Caco-2 (cell line): ENCODE measurements at regions not wholly inside any gene's neighbourhood (a gene's known extent, or its start where the extent isn't known, plus 50 kb on each side); places are given as distances from the start of the nearest gene placed in this dataset.
A peak's percentile ranks its signal among the peaks of the same experiment; 100 is the strongest.

ENCODE experiments used
- BruUV-seq: library from RNA; stranded (reverse); fragments of 400-500 nt; replicated peaks from 2 replicates; lab custom pipeline; 2021; lab: Mats Ljungman, UMichigan
- CTCF ChIA-PET: fragments of 300-600 bp; sonication (Branson Sonifier 250); formaldehyde crosslinking; loops from one replicate; lab custom pipeline; 2022; ENCODE audit warnings: antibody characterized with exemption; lab: Charles Lee
- POLR2A ChIA-PET: fragments of 300-600 bp; sonication (Branson Sonifier 250); formaldehyde crosslinking; loops from one replicate; lab custom pipeline; 2022; ENCODE audit warnings: antibody characterized with exemption; lab: Charles Lee
- DNase-seq, 2 experiments: peaks; one replicate each; pipeline versions ENCODE4 v3.0.0 to v3.0.0-alpha.2; 2020 to 2022
- H3K27me3 ChIP-seq: replicated peaks from 2 replicates; pipeline ENCODE4 v1.6.0; 2011; ENCODE audit warnings: low read length; ENCODE audit not compliant: control insufficient read depth, insufficient read depth
- H3K36me3 ChIP-seq: 2 replicates; pipeline ENCODE4 v1.5.1; 2011; ENCODE audit warnings: low read length; ENCODE audit not compliant: control insufficient read depth, insufficient read depth
- H3K4me1 ChIP-seq: fragments of 250-450 bp; sonication (Bioruptor Pico); 2 replicates; pipeline ENCODE4 v1.5.1; 2020; ENCODE audit warnings: mild to moderate bottlenecking
- H3K4me3 ChIP-seq: 2 replicates; pipeline ENCODE4 v1.5.1; 2011; ENCODE audit warnings: low read depth, mild to moderate bottlenecking, control low read depth, low read length
- H3K9me3 ChIP-seq: fragments of 250-450 bp; sonication (Bioruptor Pico); 2 replicates; pipeline ENCODE4 v1.5.1; 2020; ENCODE audit warnings: mild to moderate bottlenecking, moderate library complexity
- H3K27ac Mint-ChIP-seq: one replicate; pipeline ENCODE4 v1.8.0; 2022; ENCODE audit warnings: mixed read lengths; ENCODE audit not compliant: unreplicated experiment
- H3K27me3 Mint-ChIP-seq: one replicate; pipeline ENCODE4 v1.8.0; 2022; ENCODE audit warnings: mixed read lengths; ENCODE audit not compliant: insufficient read depth, unreplicated experiment
- H3K36me3 Mint-ChIP-seq: one replicate; pipeline ENCODE4 v1.8.0; 2022; ENCODE audit warnings: mild to moderate bottlenecking, mixed read lengths; ENCODE audit not compliant: insufficient read depth, unreplicated experiment
- H3K4me1 Mint-ChIP-seq: one replicate; pipeline ENCODE4 v1.8.0; 2022; ENCODE audit warnings: low read depth, mixed read lengths; ENCODE audit not compliant: unreplicated experiment
- H3K4me3 Mint-ChIP-seq: one replicate; pipeline ENCODE4 v1.8.0; 2022; ENCODE audit warnings: mild to moderate bottlenecking, moderate library complexity, mixed read lengths; ENCODE audit not compliant: unreplicated experiment
- H3K9me3 Mint-ChIP-seq: one replicate; pipeline ENCODE4 v1.8.0; 2022; ENCODE audit warnings: mixed read lengths; ENCODE audit not compliant: unreplicated experiment
- CTCF ChIP-seq, 2 experiments: fragments of 200-600 bp in 1 of 2; IDR thresholded peaks; 1 replicate in 1 of 2; 2 replicates in 1 of 2; pipeline versions ENCODE4 v1.5.1 to v1.8.0; 2011 to 2022; ENCODE audit warnings: antibody characterized with exemption in 1 of 2, control low read depth in 1 of 2, inconsistent platforms in 1 of 2, low read depth in 1 of 2, low read length in 1 of 2, mild to moderate bottlenecking in 1 of 2, moderate library complexity in 1 of 2; ENCODE audit not compliant: insufficient read depth in 1 of 2, severe bottlenecking in 1 of 2, unreplicated experiment in 1 of 2
- intact Hi-C: fragments of 100-400 bp; cut with micrococcal nuclease; formaldehyde crosslinking; loops from one replicate; pipeline ENCODE4 v1.10.0; 2022; ENCODE audit not compliant: unreplicated experiment

DNA sequence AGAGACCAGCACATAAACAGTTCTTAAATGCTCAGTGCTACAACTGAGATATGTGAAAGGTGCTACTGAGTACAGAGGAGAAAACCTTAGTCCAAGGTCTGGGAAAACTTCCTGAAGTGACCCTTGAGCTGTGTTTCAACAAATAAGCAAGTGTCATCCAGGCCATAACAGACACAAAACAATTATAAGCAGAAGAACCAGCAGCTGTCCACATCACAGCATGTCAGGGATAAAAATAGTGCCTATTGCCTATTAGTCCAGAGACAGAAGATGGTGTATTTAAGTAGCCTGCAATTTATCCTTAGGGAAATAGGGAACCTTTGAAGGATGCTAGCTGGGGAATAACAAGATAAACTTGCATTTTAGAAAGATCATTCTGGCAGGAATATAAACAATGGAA lies 237.8 kb downstream of the SPTSSA start:
- Histone ChIP-seq H3K36me3 (no peaks in the 10 kb centered on the region), H3K4me3 (no peak overlapping the region), H3K4me1 (peaks cover 62% of the 10 kb centered on the region), H3K9me3 (no peaks in the 10 kb centered on the region; the same call in 1 of the 2 replicates), H3K27me3 (no peaks in the 10 kb centered on the region)
- no peak overlapping the region for H3K4me3 Mint-ChIP-seq
- peaks cover 54% of the 10 kb centered on the region for H3K4me1 Mint-ChIP-seq
- TF ChIP-seq CTCF (IDR thresholded peaks at IDR 0.05; ENCODE audit: insufficient read depth in 1 of 2, low read depth in 1 of 2, low read length in 1 of 2, severe bottlenecking in 1 of 2, unreplicated experiment in 1 of 2): no peak
- H3K36me3 Mint-ChIP-seq: peaks cover 5% of the 10 kb centered on the region
- POLR2A ChIA-PET: no interaction called here
- no peak for DNase-seq
- H3K9me3 Mint-ChIP-seq: peaks cover 10% of the 10 kb centered on the region
- intact Hi-C loops: loop anchor here (10.0 kb wide), 1 partner anchor 159 kb away; no protein-coding TSS in a partner anchor
- peak overlapping the region; percentile 90 for H3K27ac Mint-ChIP-seq
- no peaks in the 10 kb centered on the region for H3K27me3 Mint-ChIP-seq
- BruUV-seq: no TSS peak
- CTCF ChIA-PET: interaction anchor here (1.3 kb wide), 1 partner anchor 126 kb away, joined by 4 read pairs; no protein-coding TSS in a partner anchor

GRCh38 chr14:34223373-34224148 lies 238.5 kb downstream of the SPTSSA start:
- Mint-ChIP-seq H3K9me3 (peaks cover 10% of the 10 kb centered on the region), H3K36me3 (peaks cover 5% of the 10 kb centered on the region), H3K4me1 (peaks cover 53% of the 10 kb centered on the region), H3K27ac (peak overlapping the region; percentile 90), H3K4me3 (peak overlapping the region; percentile 34), H3K27me3 (no peaks in the 10 kb centered on the region)
- H3K4me1 ChIP-seq: peaks cover 57% of the 10 kb centered on the region
- H3K9me3 ChIP-seq: no peaks in the 10 kb centered on the region; the same call in 1 of the 2 replicates
- ChIA-PET CTCF (interaction anchor here (1.3 kb wide), 1 partner anchor 125 kb away, joined by 4 read pairs; no protein-coding TSS in a partner anchor), POLR2A (no interaction called here)
- no TSS peak for BruUV-seq
- peak; percentile 66 to 75 for DNase-seq
- no peaks in the 10 kb centered on the region for H3K36me3 ChIP-seq
- H3K4me3 ChIP-seq: no peak overlapping the region
- no peaks in the 10 kb centered on the region for H3K27me3 ChIP-seq
- intact Hi-C loops: loop anchor here (1.0 to 10.0 kb wide), 2 partner anchors 120 to 159 kb away; no protein-coding TSS in a partner anchor
- TF ChIP-seq CTCF (IDR thresholded peaks at IDR 0.05; ENCODE audit: insufficient read depth in 1 of 2, low read depth in 1 of 2, low read length in 1 of 2, severe bottlenecking in 1 of 2, unreplicated experiment in 1 of 2): no peak

DNA sequence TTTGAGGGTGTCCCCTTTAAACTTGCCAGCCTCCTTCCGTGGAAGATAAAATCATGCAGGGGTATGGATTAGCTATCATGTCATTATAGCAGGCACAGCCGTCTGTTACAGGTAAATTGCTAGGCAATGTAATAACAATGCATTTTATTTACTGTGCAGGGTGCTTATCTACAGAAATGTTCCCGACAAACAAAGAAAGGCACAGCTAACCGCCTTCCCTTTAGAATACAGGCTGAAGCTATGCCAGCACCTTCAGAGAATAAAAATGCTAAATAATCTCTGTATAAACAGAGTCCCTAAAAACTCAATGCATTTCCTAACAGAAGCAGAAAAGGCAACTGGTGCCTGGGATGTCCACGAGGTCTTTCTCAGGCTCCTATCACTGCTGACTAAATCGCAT lies 239.2 kb downstream of the SPTSSA start:
- intact Hi-C loops: loop anchor here (1.0 to 10.0 kb wide), 2 partner anchors 120 to 158 kb away; no protein-coding TSS in a partner anchor
- H3K27me3 Mint-ChIP-seq: no peaks in the 10 kb centered on the region
- TF ChIP-seq CTCF (IDR thresholded peaks at IDR 0.05; ENCODE audit: insufficient read depth in 1 of 2, low read depth in 1 of 2, low read length in 1 of 2, severe bottlenecking in 1 of 2, unreplicated experiment in 1 of 2): no peak
- DNase-seq: peak in 1 of 2 experiments; percentile 27
- Histone ChIP-seq H3K4me3 (no peak overlapping the region), H3K27me3 (no peaks in the 10 kb centered on the region), H3K36me3 (no peaks in the 10 kb centered on the region), H3K4me1 (peaks cover 52% of the 10 kb centered on the region), H3K9me3 (no peaks in the 10 kb centered on the region; the same call in 1 of the 2 replicates)
- peaks cover 46% of the 10 kb centered on the region for H3K4me1 Mint-ChIP-seq
- peaks cover 5% of the 10 kb centered on the region for H3K36me3 Mint-ChIP-seq
- H3K4me3 Mint-ChIP-seq: no peak overlapping the region
- peak overlapping the region; percentile 90 for H3K27ac Mint-ChIP-seq
- CTCF ChIA-PET: interaction anchor here (0.5 kb wide), 1 partner anchor 19 kb away, joined by 7 read pairs; no protein-coding TSS in a partner anchor
- peaks cover 10% of the 10 kb centered on the region for H3K9me3 Mint-ChIP-seq
- no TSS peak for BruUV-seq
- POLR2A ChIA-PET: interaction anchor here (0.5 kb wide), 1 partner anchor 110 kb away, joined by 3 read pairs; no protein-coding TSS in a partner anchor
